Urothelium cell line (cell line): ENCODE measurements at regions not wholly inside any gene's neighbourhood (a gene's known extent, or its start where the extent isn't known, plus 50 kb on each side); places are given as distances from the start of the nearest gene placed in this dataset.

ENCODE experiments used
- DNase-seq: peaks from one replicate; pipeline ENCODE4 v3.0.0; 2011; ENCODE audit warnings: low spot score, mixed read lengths
- FAIRE-seq: peaks from 2 replicates; lab custom pipeline; 2011; peaks lifted over from hg19 to GRCh38; lab: Jason Lieb, UNC

- no peak for DNase-seq
- no peak for FAIRE-seq
Observed at GRCh38 chr4:133245226-133245625, 96.1 kb downstream of the PCDH10 start.
